BE2C (cell line): ENCODE measurements at regions not wholly inside any gene's neighbourhood (a gene's known extent, or its start where the extent isn't known, plus 50 kb on each side); places are given as distances from the start of the nearest gene placed in this dataset.
"Not testable (repeated sequence)": the region's sequence is repeated elsewhere in the genome, so short reads cannot be mapped to it uniquely, and the experiment has no call there.

ENCODE experiments used
- DNase-seq: peaks from one replicate; pipeline ENCODE4 v3.0.0-alpha.2; 2020
- H3K27me3 ChIP-seq: fragments of 250-450 bp; sonication (Bioruptor Pico); 2 replicates; pipeline ENCODE4 v1.5.1; 2020; ENCODE audit warnings: mild to moderate bottlenecking
- H3K36me3 ChIP-seq: fragments of 250-450 bp; sonication (Bioruptor Pico); 2 replicates; pipeline ENCODE4 v1.5.1; 2020; ENCODE audit warnings: mild to moderate bottlenecking
- H3K4me1 ChIP-seq: fragments of 250-450 bp; sonication (Bioruptor Pico); 2 replicates; pipeline ENCODE4 v1.5.1; 2020
- H3K4me3 ChIP-seq: 2 replicates; pipeline ENCODE4 v1.5.1; 2011; ENCODE audit warnings: low read depth, low read length
- H3K9me3 ChIP-seq: fragments of 250-450 bp; sonication (Bioruptor Pico); 2 replicates; pipeline ENCODE4 v1.5.1; 2020
- CTCF ChIP-seq: IDR thresholded peaks from 2 replicates; pipeline ENCODE4 v1.5.1; 2012; ENCODE audit warnings: mild to moderate bottlenecking, low read depth, low read length

- TF ChIP-seq CTCF: no peak
- Histone ChIP-seq H3K4me1 (no peaks in the 10 kb centered on the region), H3K4me3 (no peak overlapping the region), H3K27me3 (no peaks in the 10 kb centered on the region), H3K36me3 (no peaks in the 10 kb centered on the region), H3K9me3 (no peaks in the 10 kb centered on the region)
- DNase-seq: no peak
These were observed 67.3 kb upstream of the KMT2C start for GRCh38 chr7:152502813-152503790.

DNA sequence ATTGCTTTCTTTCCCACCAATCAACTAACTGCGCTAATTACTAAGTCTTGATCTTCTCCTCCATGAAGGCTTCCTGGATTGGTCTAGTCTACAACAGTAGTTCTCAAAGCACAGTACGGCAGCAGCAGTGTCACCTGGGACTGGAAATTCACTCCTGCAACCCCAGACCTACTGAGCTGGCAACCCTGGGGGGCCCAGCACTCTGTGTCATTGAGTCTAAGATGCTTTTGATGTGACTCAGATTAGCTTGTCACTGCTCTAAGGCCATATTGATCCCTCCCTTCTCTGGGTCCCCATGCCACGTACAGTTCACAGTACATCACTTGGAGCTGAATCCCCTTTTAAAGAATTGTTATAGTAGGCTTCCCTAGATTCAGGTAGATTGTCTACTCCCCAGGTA lies 65.7 kb upstream of the KMT2C start:
- Histone ChIP-seq H3K9me3 (no peaks in the 10 kb centered on the region), H3K27me3 (no peaks in the 10 kb centered on the region), H3K36me3 (no peaks in the 10 kb centered on the region), H3K4me3 (no peak overlapping the region), H3K4me1 (no peaks in the 10 kb centered on the region)
- TF ChIP-seq CTCF: no peak
- no peak for DNase-seq

DNA sequence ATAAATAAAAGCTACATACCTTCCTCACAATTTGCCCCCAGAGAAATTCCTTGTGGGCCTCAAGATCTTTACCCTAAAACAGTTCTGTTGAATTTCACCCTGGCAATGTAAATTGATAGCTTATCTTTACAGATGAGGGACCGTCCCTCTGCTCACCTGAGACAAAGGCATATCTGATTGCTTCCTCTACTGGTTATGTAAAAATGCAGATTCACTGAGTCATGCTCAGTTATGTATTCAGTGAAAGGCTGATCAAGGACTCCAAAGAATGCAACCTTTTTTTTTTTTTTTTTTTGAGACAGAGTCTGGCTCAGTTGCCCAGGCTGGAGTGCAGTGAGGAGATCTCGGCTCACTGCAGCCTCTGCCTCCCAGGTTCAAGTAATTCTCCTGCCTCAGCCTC lies 64.2 kb upstream of the KMT2C start:
- H3K27me3 ChIP-seq, H3K9me3 ChIP-seq, H3K4me1 ChIP-seq, H3K36me3 ChIP-seq, DNase-seq, H3K4me3 ChIP-seq: not testable (repeated sequence)

DNA sequence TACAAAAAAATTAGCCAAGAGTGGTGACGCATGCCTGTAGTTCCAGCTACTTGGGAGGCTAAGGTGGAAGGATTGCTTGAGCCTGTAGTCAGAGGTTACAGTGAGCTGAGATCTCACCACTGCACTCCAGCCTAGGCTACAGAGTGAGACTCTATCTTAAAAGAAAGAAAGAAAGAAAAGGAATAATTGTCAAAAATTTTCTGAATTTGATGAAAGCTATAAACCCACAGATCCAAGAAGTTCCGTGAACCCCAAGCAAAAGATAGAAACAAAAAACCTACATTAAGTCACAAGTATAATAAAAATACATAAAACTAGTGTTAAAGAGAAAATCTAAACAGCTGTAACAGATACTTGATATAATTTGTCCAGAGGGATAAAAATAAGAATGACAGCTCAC lies 60.1 kb upstream of the KMT2C start:
- H3K36me3 ChIP-seq: no peaks in the 10 kb centered on the region
- no peak for TF ChIP-seq CTCF
- no peak for DNase-seq
- no peaks in the 10 kb centered on the region for H3K9me3 ChIP-seq
- no peaks in the 10 kb centered on the region for H3K27me3 ChIP-seq
- no peak overlapping the region for H3K4me3 ChIP-seq
- no peaks in the 10 kb centered on the region for H3K4me1 ChIP-seq

- Histone ChIP-seq H3K36me3 (no peaks in the 10 kb centered on the region), H3K4me1 (peaks cover 3% of the 10 kb centered on the region; the same call in 1 of the 2 replicates), H3K4me3 (no peak overlapping the region), H3K9me3 (peaks cover 3% of the 10 kb centered on the region; the same call in 1 of the 2 replicates), H3K27me3 (no peaks in the 10 kb centered on the region)
- no peak for TF ChIP-seq CTCF
- DNase-seq: no peak
These were observed 57.1 kb upstream of the KMT2C start for GRCh38 chr7:152492952-152493351.

GRCh38 chr7:152489044-152489443 lies 53.2 kb upstream of the KMT2C start:
- H3K9me3 ChIP-seq: peaks cover 3% of the 10 kb centered on the region; the same call in 1 of the 2 replicates
- H3K36me3 ChIP-seq: no peaks in the 10 kb centered on the region
- DNase-seq: no peak
- H3K27me3 ChIP-seq: no peaks in the 10 kb centered on the region
- H3K4me3 ChIP-seq: no peak overlapping the region
- TF ChIP-seq CTCF: no peak
- H3K4me1 ChIP-seq: peaks cover 3% of the 10 kb centered on the region; the same call in 1 of the 2 replicates
